HG03521 (cell line): ENCODE measurements at regions not wholly inside any gene's neighbourhood (a gene's known extent, or its start where the extent isn't known, plus 50 kb on each side); places are given as distances from the start of the nearest gene placed in this dataset.
"Not testable (repeated sequence)": the region's sequence is repeated elsewhere in the genome, so short reads cannot be mapped to it uniquely, and the experiment has no call there.

Source experiments
- ATAC-seq: cut with Tn5 transposase; IDR thresholded peaks from one replicate; pipeline ENCODE4 v1.9.1; 2021; ENCODE audit warnings: mild to moderate bottlenecking, moderate library complexity; ENCODE audit not compliant: unreplicated experiment

GRCh38 chrX:150051096-150051495 lies 112.8 kb upstream of the EOLA2 start:
- ATAC-seq = no peak

GRCh38 chrX:150052226-150052625 lies 113.9 kb upstream of the EOLA2 start:
- no peak for ATAC-seq

- no peak for ATAC-seq
Measured at GRCh38 chrX:150058728-150059127, 120.4 kb upstream of the EOLA2 start.

- no peak for ATAC-seq
Measured at GRCh38 chrX:150060406-150060805, 122.1 kb upstream of the EOLA2 start.

GRCh38 chrX:150062292-150063137 lies 124.2 kb upstream of the EOLA2 start:
- ATAC-seq = no peak

- no peak for ATAC-seq
Measured at GRCh38 chrX:150063138-150063518, 124.8 kb upstream of the EOLA2 start.

GRCh38 chrX:150063674-150064073 lies 125.4 kb upstream of the EOLA2 start:
- no peak for ATAC-seq

GRCh38 chrX:150074175-150074574 lies 135.9 kb upstream of the EOLA2 start:
- no peak for ATAC-seq

- no peak for ATAC-seq
Measured at GRCh38 chrX:150080497-150080896, 142.2 kb upstream of the EOLA2 start.

GRCh38 chrX:150081076-150081475 lies 142.8 kb upstream of the EOLA2 start:
- no peak for ATAC-seq

- ATAC-seq = no peak
Measured at GRCh38 chrX:150084496-150085229, 146.4 kb upstream of the EOLA2 start.

GRCh38 chrX:150085881-150086280 lies 147.6 kb upstream of the EOLA2 start:
- ATAC-seq = no peak

GRCh38 chrX:150086371-150086770 lies 148.1 kb upstream of the EOLA2 start:
- no peak for ATAC-seq

- no peak for ATAC-seq
Measured at GRCh38 chrX:150087612-150088011, 149.3 kb upstream of the EOLA2 start.

GRCh38 chrX:150088042-150088441 lies 149.8 kb upstream of the EOLA2 start:
- no peak for ATAC-seq

GRCh38 chrX:150088766-150089518 lies 150.7 kb upstream of the EOLA2 start:
- no peak for ATAC-seq

GRCh38 chrX:150091300-150091699 lies 153.0 kb upstream of the EOLA2 start:
- not testable (repeated sequence) for ATAC-seq

- no peak for ATAC-seq
Measured at GRCh38 chrX:150092549-150092948, 154.3 kb upstream of the EOLA2 start.

GRCh38 chrX:150094375-150094774 lies 156.1 kb upstream of the EOLA2 start:
- no peak for ATAC-seq

GRCh38 chrX:150094996-150095395 lies 156.7 kb upstream of the EOLA2 start:
- no peak for ATAC-seq

GRCh38 chrX:150099316-150099715 lies 161.0 kb upstream of the EOLA2 start:
- ATAC-seq = no peak

- no peak for ATAC-seq
Measured at GRCh38 chrX:150100261-150100660, 162.0 kb upstream of the EOLA2 start.
